GM10266 (cell line): ENCODE measurements at regions not wholly inside any gene's neighbourhood (a gene's known extent, or its start where the extent isn't known, plus 50 kb on each side); places are given as distances from the start of the nearest gene placed in this dataset.

Experiments
- DNase-seq: peaks from one replicate; pipeline ENCODE4 v3.0.0; 2012; ENCODE audit errors: extremely low spot score
- TF ChIP-seq, protein P1 (sequence below): IDR thresholded peaks from 2 replicates; pipeline ENCODE4 v1.5.1; 2012; ENCODE audit warnings: mild to moderate bottlenecking, low read depth; ENCODE audit not compliant: control insufficient read depth, insufficient read depth; ENCODE audit errors: missing control alignments

DNA sequence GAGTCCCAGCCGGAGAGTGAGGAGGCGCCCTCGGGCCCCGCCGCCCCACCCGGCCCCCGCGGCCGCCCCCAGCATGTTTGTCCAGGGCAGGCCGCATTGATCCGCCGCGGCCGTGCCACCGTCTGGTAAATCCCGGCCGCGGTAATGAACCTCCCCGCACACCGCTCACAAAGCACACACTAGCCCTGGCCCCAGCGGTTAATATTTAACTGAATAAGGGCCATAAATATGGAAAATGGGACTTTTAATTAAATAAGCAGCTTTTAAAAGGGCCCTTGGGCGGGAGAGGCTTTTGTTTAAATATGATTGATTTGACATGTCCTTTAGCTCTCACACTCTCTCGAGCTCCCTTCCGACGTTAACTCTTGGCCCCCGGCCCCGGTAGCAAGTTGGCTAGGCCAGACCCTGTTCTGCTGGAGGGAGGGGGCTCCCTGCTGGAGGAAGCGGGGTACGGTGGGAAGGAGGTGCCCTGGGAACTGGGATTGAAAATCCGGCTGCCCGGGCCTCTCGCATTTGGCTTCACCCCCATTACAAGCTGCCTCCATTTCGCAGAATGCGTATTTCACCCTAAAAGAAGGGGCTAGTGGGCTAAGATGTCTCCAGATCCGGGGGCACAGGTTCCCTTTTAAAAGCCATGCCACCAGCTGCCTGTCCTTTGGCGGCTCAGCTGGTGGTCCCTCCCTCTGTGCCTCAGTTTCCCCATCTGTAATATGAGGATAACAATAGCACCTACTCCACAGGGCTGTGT is 199.8 kb downstream of the RBM19 start:
- TF ChIP-seq, protein P1, sequence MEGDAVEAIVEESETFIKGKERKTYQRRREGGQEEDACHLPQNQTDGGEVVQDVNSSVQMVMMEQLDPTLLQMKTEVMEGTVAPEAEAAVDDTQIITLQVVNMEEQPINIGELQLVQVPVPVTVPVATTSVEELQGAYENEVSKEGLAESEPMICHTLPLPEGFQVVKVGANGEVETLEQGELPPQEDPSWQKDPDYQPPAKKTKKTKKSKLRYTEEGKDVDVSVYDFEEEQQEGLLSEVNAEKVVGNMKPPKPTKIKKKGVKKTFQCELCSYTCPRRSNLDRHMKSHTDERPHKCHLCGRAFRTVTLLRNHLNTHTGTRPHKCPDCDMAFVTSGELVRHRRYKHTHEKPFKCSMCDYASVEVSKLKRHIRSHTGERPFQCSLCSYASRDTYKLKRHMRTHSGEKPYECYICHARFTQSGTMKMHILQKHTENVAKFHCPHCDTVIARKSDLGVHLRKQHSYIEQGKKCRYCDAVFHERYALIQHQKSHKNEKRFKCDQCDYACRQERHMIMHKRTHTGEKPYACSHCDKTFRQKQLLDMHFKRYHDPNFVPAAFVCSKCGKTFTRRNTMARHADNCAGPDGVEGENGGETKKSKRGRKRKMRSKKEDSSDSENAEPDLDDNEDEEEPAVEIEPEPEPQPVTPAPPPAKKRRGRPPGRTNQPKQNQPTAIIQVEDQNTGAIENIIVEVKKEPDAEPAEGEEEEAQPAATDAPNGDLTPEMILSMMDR, result no peak
- no peak for DNase-seq

DNA sequence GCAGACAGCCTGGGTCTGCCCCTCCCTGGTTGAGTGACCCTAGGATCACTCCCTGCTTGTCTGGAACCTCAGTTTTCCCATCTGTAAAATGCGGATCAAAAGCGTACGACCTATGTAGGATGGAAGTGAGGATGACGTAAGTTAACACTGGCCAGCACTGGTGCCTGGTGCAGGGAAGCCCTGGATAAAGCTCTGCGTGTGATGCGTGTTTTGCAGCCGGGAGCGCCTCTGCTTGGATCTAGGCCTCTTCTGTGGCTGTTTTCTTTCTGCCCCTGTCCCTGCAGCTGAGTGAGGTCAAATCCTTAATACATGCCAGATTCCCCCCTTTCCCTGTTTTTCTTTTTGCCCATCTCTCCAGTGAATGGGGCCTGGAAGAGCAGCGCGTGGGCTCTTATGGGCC is 201.5 kb downstream of the RBM19 start:
- DNase-seq, result no peak
- TF ChIP-seq, protein P1, result no peak

- no peak for DNase-seq
- TF ChIP-seq, protein P1, result no peak
Observed at GRCh38 chr12:113762882-113763816, 203.0 kb downstream of the RBM19 start.

- DNase-seq, result no peak
- TF ChIP-seq, protein P1, result no peak
Observed at GRCh38 chr12:113762155-113762881, 203.8 kb downstream of the RBM19 start.

- TF ChIP-seq, protein P1, result no peak
- DNase-seq, result no peak
Observed at GRCh38 chr12:113759135-113759534, 207.0 kb downstream of the RBM19 start.

- TF ChIP-seq, protein P1, result no peak
- no peak for DNase-seq
Observed at GRCh38 chr12:113758165-113758924, 207.8 kb downstream of the RBM19 start.
